GM21717 (cell line): ENCODE measurements at regions not wholly inside any gene's neighbourhood (a gene's known extent, or its start where the extent isn't known, plus 50 kb on each side); places are given as distances from the start of the nearest gene placed in this dataset.
"Not testable (repeated sequence)": the region's sequence is repeated elsewhere in the genome, so short reads cannot be mapped to it uniquely, and the experiment has no call there.

Experiments used
- ATAC-seq: cut with Tn5 transposase; IDR thresholded peaks from one replicate; pipeline ENCODE4 v1.9.1; 2021; ENCODE audit warnings: mild to moderate bottlenecking, moderate library complexity; ENCODE audit not compliant: unreplicated experiment

- no peak for ATAC-seq
Observed at GRCh38 chr2:161044921-161045320, 115.3 kb upstream of the TANK start.

DNA sequence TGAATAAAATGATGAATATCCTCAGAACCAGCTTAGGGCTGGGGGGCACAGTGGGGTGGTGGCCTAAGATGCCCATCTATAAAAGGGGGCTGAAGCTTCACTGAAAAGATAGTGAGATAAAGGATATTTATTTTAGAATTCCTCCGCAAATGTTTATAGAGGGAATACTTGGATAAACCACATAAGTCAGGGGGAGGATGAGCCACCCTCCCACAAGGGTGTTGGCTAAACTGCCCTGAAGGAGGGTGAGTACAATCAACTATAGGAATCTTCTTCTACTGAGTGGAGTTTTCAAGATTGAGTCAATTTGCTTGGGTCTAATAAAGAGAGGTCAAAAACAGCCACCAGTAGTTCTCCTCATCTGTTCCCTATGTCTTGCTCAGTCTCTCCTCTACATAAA is 114.5 kb upstream of the TANK start:
- no peak for ATAC-seq

GRCh38 chr2:161046876-161047275 is 113.4 kb upstream of the TANK start:
- ATAC-seq, result no peak

GRCh38 chr2:161048317-161048716 is 111.9 kb upstream of the TANK start:
- ATAC-seq, result no peak

GRCh38 chr2:161049559-161049958 is 110.7 kb upstream of the TANK start:
- no peak for ATAC-seq

DNA sequence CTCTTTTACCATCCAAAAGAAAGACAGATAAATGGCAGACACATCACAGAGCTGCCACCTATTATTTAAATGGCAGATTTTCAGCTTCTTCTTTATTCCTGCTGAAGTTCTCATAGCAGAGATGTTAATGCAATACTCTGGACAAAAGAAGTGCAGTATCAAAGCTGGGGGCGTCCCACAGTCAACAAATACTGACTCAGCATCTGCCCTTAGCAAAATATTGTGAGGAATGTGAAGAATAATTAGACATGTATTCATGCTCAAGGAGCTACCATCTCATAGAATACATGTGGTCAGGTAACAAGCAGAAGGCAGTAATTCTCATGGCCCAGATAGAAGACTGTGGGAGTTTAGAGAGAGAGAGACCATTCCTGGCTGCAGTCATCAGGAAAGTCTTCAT is 108.0 kb upstream of the TANK start:
- ATAC-seq, result no peak

DNA sequence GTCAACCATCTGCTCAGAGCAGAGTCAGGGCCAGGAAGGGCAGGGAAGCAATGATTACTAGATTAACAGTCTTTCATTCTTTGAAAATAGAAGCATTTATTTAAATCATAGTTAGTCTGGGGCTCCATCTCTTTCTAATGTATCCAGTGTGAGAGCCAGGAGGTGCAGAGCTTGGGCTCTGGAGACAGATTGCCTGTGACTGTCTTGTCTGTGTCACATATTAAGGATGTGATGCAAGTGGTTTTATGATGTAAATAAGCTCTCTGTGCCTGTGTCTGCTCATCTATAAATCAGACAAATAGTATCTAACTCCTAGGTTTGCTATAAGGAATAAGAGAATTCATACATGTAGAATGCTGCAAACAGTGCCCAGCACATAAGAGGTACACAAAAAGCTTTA is 104.9 kb upstream of the TANK start:
- no peak for ATAC-seq

GRCh38 chr2:161059388-161059787 is 100.8 kb upstream of the TANK start:
- ATAC-seq, result no peak

DNA sequence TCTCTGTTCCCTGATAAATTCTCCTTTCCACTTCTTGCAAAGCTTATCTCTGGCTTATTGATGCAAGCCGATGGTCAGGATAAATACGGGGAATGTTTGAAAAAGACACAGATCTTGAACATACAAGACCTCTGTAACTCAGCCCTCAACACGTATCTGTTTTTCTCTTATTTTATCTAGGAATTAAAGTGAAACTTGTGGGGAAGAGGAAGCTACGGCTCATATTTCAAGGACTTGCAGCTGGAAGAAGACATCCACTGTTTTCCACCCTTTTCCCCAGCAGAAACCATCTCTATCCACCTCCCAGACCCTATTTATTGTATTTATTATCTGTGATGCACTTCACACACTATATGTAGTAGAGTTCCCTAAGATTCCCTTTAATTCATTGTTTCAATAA is 98.4 kb upstream of the TANK start:
- no peak for ATAC-seq

DNA sequence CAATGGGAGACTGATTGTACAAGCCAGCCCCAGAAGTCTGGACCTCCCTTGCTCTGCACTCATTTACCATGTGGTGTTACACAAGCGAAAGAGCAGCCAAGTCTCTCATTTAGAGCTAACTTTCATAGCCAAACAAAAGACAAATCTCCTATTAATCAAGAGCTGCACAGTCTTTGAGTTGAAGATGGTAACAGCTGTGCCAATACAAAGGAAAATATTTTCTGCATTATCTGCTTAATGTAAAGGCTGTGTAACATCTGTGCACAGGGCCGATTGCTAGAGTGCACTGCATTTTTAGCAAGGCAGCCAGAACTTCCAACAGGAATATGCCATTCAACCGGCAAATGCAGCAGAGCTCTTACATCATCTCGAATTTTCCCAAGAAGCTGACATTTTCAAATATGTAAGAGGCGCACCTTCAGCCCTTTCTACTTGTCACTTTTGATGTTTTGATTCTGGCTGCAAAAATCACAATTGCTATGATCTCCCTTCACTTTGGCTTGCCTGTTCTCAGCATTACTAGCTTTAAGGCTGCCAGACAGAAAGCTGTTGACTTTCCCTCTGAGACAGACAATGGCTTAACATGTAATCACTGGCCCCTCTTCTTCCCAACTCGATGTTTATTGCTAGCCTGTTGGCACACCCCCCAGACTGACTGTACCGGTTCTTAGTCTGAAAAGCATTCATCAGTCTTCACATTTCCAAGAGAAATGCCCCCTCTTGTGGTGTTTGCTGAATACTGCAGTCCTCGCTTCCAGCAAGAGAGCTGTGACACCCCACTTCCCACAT is 96.9 kb upstream of the TANK start:
- ATAC-seq, result peak; percentile 92

- peak; percentile 35 for ATAC-seq
Observed at GRCh38 chr2:161063946-161064306, 96.3 kb upstream of the TANK start.

DNA sequence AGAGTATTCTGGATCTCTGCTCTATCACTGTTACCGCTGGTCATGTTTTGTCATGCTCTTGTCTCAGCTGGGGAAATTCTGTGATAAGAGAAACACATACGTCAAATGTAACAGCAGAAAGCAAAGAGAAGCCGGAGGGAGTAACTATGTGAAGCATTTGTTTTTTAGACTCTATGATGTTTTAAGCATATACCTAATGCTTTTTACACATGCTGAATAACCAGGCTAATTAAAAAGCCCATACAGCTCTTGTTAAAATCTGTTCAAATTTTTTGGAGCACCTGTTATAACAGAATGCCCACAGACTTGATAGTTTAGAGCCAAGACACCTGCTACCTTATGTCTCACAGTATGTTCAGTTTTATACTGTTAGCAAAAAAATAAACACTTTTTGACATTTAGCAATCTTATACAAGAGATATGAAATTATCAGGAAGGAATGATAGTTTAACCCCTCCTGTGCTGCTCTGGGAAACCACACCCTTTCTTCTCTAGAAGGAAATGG is 92.3 kb upstream of the TANK start:
- no peak for ATAC-seq

DNA sequence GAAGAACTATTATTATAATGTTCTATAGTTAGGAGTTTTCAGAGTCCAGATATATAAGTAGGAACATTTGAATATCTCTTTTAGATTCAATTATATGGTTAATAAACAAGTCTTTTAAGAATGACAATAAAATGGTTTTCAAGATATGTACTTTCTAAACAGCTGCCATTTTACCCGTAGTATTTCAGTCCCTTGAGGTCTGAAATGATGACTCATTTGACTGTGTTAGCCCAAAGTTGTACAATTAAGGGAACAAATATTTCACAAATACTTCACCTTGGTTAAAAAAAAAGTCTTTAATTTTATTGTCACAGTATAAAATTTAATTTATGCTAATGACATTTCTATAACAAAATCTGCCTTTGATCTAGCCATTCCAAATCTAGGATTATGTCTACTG is 91.6 kb upstream of the TANK start:
- ATAC-seq, result no peak

DNA sequence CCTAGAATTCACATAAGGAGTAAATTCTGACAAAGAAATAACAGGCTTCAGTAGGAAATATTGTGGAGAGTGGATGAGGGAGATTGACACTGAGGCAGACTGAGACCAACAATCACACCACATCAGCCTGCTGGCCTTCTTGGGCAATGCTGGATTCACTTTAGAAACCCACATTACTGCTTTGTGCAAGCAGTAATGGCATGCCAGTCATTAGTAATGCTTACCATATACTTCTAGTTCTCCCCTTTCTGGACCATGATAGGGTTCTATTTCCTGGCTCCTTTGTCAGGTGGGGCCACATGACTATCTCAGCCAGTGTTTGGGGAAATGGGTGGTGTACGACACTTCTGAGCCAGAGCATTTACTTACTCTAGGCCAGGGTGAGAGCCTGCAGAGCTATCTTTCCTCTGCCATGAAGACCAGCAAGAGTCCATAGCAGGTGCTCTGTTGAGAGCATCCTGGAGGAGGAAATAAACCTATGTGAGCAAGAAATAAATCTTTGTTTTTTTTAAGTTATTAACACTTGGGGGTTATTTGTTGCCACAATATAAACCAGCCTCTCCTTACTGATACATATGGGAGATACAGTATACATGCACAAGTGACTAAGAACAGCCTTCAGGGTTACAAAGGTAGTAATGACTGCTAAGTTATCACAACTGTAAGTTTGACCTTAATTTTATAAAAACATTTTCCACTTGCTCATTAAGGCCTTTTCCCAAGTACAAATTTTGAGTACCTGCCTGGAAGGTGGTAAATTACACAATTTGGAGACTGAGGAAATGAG is 89.3 kb upstream of the TANK start:
- no peak for ATAC-seq

DNA sequence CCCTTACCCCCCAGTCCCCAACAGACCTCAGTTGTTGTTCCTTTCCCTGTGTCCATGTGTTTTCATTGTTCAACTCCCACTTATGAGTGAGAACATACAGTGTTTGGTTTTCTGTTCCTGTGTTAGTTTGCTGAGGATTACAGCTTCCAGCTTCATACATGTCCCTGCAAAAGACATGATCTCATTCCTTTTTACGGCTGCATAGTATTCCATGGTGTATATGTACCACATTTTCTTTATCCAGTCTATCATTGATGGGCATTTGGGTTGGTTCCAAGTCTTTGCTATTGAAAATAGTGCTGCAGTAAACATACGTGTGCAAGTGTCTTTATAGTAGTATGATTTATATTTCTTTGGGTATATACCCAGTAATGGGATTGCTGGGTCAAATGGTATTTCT is 87.8 kb upstream of the TANK start:
- ATAC-seq, result not testable (repeated sequence)

GRCh38 chr2:161075701-161076100 is 84.5 kb upstream of the TANK start:
- ATAC-seq, result no peak

- no peak for ATAC-seq
Observed at GRCh38 chr2:161076936-161077335, 83.3 kb upstream of the TANK start.

DNA sequence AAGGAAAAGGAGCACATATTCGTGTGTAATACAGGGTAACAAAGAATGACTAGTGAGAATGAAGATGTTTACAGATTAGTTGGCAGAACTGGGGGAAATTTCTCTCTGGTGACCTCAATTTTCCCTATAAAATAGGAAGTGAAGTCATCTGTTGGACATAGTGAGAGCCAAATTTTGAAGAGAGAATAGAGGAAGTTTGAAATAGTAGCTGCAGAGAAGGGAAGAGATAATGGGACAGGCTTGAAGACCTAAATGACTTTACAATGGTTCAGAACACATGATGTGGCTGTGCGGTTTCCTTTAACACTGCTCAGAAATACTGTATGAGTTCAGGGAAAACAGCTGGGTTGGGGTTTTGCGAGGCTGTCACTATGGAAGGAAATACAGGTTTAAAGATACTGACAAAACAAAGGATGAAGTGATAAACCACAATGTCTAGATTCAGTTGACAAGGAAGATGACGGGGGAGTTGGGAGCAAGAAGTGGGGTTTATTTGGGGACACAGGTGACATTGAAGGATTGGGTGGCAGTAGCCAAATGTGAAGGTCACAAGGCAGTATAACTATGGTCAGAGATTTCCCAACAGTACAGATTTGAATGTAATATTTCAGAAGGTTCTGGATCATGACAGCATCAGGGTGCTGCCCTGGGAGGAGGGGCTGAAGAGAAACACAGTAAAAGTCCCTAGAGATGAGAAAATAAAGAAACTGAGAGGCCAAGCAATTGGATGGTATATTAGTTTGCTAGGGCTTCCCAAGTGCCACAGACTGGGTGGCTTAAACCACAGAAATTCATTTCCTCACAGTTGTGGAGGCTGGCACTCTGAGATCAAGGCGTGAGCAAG is 82.6 kb upstream of the TANK start:
- peak; percentile 89 for ATAC-seq

- ATAC-seq, result no peak
Observed at GRCh38 chr2:161078211-161078539, 82.1 kb upstream of the TANK start.

DNA sequence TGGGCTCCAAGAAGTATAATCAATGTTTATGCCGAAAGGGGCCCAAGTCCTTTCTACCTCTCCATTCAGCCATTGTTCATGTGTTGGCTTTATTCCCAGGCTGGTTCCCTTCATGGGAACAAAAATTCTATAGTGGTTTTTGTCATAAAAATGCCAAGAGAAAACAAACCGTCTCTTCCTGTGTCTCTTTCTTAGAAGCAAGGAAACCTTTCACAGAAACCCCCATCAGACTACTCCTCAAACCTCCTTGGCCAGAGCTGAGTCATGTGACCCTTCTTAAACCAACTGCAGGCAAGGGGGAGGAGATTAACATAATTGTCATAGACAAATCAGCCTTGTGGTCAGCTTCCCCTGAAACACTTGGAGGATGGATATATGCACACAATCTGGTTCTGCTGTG is 75.1 kb upstream of the TANK start:
- ATAC-seq, result no peak

GRCh38 chr2:161088658-161089350 is 71.4 kb upstream of the TANK start:
- ATAC-seq, result peak; percentile 93
